T-helper 1 cell treated with Interleukin-12 subunit alpha and Interleukin-12 subunit beta and Interleukin-4 antibody, amounts not matched to agents 30 ng/mL and 1 ng/mL, for 36 hours (primary cell): ENCODE measurements at regions not wholly inside any gene's neighbourhood (a gene's known extent, or its start where the extent isn't known, plus 50 kb on each side); places are given as distances from the start of the nearest gene placed in this dataset.

Source experiments
- intact Hi-C: fragments of 100-400 bp; cut with micrococcal nuclease; formaldehyde crosslinking; loops from one replicate; pipeline ENCODE4 v1.15.1; 2024

DNA sequence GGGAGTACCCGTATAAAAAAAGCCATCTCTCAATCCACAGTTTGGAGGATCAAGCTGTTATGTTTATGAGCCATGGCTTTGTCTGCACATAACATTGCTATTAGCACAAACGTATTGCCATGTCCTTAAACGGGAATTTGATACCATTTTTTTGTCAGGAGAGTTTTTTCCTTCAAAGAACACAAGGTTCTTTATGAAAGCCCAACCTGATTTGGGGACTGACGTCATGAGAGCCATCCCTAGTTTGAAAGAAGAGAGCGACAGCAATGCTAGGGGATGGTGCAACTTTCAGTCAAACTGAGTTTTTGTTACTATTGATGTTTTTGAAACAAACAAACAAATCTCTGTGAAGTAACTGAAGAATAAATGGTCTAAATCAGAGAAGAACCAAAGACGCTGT, 376.6 kb downstream of the EIPR1 start:
- intact Hi-C loops, result loop anchor here (1.0 kb wide), 1 partner anchor 302 kb away; no protein-coding TSS in a partner anchor

DNA sequence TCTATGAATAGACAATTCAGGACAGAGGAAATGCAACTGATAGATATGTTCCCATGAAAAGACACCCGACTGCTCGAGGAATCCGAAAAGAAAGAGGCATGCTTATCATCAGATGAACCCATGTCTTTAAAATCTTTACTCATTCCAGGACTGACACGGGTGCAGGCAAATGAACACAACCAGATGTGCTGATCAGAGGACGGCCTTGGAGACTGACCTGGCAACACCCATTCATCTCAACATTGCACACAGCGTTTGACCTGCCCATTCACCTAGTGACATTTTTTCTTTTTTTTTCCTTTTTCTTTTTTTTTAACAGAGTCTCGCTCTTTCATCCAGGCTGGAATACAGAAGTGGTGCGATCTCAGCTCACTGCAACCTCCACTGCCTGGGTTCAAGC, 377.5 kb downstream of the EIPR1 start:
- intact Hi-C loops, result no loop called here

DNA sequence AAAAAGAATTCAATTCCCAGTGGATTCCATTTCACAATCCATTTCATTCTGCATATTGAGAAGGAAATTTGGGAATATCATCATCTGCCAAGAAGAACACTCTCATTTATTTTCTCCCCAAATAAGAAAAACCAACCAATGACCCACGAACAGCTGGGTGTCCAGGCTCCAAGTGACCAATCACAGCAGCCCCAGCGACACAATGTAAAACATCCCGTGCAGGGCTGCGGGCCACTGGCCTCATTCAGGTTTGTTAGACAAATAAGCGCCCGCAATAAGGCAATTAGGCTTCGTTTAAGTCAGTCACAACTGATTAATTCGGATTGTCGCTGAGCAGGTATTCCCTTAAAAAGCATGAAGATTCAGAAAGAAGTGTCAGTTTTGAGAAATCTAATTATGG, 378.6 kb downstream of the EIPR1 start:
- intact Hi-C loops, result no loop called here

DNA sequence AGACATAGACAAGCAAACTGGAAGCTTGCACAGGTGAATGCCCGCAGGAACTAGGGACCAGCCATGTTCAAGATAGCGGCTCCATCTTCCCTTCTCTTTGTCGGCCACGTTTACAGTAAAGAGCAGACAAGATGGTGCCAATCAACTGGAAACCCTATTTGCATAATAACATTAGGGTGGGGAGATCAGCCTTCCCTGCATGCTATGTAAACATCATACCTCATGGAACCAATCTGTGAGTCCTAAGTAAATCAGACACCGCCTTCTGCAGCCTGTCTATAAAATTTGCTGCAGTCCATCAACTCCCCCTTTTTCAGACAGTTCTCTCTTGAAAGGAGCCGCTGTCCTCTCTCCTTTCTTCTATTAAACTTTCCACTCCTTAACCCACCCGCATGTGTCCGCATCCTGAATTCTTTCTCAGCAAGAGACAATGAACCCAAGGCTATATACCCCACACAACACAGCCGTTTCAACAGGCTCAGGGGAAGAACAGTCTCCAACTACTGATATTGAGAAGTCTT, 384.4 kb downstream of the EIPR1 start:
- intact Hi-C loops, result no loop called here

DNA sequence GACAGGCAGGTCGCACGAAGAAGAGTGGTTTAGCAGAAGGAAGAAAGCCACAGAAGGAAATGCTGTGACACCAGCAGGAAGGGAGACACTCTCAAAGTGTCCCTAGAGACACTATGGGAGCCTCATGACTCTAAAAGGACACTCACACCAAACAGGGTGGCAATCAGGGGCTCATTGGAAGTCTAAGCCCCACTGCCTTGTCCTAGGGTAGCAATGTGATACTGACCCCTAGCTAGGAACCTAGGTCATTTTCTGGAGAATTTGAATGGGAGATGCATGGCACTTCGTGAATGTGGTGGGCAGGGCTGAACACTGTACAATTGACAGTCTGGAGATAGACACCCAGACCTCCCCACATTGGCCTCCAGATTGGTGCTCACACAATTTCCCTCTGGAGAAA, 385.0 kb downstream of the EIPR1 start:
- intact Hi-C loops, result no loop called here

DNA sequence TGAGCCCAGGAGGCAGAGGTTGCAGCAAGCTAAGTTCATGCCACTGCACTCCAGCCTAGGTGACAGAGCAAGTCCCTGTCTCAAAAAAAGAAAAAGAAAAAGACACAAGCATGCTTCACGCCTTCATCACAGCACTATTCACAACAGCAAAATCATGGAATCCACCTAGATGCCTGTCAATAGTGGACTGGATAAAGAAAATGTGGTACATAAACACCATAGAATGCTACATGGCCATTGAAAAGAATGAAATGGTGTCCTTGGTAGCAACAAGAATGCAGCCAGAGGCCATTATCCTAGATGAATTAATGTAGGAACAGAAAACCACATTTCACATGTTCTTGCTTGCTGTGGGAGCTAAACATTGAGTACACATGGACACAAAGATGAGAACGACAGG, 392.6 kb downstream of the EIPR1 start:
- intact Hi-C loops, result no loop called here

DNA sequence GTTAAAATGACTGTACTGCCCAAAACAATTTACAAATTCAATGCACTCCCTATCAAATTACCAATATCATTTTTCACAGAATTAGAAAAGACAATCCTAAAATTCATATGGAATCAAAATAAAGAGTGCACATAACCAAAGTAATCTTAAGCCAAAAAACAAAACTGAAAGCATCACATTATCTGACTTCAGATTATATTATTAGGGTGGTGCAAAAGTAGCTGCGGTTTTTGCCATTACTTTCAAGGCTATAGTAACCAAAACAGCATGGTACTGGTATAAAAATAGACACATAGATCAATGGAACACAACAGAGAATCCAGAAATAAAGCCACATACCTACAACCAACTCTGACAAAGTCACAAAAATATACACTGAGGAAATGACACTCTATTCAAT, 396.6 kb downstream of the EIPR1 start:
- intact Hi-C loops, result no loop called here

DNA sequence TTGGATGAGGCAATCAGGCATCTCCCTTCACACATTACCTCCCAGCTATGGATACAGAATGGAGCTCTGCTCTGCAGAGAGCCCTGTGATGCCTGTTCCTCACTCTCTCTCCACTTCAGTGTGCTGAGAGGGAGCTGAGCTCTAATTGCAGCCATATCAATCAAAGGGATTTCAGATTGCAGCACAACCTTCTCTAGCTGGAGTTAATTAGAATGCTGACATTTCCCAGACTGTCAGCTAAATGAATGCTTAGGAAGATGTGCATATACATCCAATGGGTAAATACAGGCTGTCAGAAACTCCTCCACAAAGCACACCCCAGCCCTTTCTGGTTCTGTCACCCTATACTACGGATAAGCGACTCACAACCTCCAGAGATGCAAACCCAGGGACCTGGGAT, 402.6 kb downstream of the EIPR1 start:
- intact Hi-C loops, result no loop called here

DNA sequence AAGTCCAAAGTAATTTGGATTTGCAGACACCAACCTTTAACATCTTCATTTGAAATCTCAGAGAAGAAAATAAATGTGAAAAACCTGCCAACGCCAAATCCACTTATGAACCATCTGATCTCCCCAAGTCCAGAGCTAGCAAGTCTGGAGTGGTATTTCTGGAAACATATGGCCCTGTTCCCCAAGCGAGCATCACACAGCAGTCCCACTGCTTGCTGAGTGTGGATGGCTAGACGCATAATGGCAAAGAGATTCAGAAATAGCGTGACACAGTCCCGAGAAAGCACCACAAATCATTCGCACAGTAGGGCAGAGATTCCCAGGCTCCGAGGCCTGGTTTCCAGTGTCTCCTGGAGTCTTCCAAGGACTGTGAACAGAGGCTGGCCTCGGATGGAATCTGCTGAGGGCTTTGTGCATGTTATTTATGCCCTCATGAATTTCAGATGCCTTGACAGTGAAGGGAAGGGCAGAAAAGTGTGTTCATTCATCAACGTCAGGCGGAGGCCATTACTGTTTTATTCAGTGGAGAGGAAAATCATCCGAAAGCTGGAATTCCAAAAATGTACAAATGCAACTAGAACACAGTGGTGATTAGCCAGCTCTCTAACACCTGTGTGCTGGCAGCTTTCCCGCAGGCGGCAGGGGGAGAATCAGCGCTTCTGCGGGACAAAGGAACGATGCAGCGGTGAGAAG, 417.0 kb downstream of the EIPR1 start:
- intact Hi-C loops, result no loop called here

DNA sequence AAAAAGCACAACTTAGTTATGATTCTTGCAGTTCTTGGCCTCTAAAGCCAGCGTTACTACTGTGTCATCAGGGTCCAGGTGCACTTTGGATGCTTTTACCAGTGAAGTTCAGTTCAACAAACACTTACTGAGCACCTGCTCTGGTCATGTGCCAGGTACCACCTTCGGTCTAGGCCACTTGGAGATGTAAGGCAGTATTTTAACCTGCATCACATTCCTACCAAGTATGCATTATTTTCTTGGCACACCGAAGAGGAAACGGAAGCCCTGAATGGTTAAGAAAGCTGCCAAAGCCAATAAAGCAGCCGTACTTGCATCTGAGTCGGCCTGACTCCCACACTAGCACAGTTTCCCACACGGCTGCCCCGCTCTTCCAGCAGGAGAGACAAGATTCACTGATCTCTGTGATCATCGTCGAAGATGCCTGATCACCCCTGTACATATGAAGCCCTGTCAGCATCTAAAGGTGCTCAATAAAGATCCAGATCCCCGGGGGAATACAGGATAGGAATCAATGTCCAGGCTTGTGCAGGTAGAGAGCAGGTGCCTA, 427.1 kb downstream of the EIPR1 start:
- intact Hi-C loops, result no loop called here

DNA sequence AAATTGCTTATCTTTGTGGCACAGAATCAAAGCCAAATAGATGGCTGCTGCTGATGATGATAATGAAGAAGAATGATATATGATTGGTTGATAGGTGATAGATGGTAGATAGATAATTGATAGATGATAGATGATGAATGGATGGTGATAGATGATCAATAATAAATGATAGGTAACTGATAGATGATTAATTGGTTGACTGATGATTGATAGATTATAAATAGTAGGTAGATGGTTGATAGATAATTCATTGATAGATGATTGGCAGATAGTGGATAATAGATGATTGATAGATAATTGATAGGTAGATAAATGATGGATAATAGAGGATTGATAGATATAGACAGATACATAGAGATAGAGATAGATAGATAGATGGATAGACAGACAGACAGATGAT, 430.2 kb downstream of the EIPR1 start:
- intact Hi-C loops, result no loop called here

DNA sequence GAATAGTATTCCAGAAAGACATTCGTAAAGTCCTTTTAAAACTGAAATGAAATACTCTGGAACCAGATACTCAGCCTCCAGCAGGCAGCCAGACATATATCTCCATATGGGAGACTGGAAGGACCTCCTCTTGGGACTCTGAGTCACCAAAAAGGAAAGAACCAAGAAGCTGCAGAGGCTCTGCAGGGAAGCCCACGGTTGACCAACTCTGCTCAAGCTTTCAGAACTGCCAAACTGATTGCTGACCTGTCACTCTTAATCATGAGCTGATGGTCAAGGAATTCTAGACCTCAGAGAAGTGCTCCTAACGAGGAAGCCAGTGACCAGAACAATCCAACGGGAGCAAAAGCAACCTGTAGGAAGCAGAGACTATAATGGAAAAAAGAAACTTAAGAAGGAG, 434.7 kb downstream of the EIPR1 start:
- intact Hi-C loops, result no loop called here

DNA sequence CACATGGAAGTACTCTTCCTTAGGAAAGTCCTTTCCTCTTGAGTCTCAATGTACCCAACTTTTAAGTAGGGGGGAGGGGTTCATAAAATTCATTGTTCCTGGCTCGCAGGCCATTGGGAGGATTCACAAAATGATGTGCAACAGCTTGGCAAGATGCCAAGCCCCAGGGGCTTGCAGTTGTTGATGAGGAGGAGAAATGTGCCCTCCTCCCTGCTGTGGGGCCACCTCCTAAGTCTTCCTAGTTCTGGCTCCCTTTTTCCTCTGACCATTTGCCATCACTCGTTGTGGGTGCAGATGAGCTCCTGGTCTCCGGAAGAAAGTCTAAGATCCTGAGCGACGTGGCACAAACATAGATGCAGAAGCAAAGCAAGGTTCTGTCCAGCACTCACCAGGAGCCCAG, 435.4 kb downstream of the EIPR1 start:
- intact Hi-C loops, result no loop called here

DNA sequence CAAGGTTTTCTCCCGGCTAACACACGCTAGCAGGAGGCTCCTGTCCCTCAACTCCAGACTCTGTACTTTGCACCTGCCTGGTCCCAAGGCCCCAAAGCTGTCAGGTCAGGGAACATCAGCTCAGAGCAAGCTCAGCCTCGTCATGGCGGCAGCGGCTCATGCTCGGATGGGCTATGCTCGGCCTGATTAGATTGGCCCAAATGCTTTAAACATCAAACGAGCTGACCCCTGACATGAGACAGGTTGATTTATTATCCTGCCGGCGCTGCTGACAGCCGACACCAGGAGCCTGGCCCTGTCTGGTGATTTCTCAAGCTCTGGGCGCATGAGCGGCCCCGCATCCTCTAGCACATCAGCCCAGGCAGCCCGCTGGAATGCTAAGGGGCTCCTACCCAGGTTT, 436.4 kb downstream of the EIPR1 start:
- intact Hi-C loops, result no loop called here

DNA sequence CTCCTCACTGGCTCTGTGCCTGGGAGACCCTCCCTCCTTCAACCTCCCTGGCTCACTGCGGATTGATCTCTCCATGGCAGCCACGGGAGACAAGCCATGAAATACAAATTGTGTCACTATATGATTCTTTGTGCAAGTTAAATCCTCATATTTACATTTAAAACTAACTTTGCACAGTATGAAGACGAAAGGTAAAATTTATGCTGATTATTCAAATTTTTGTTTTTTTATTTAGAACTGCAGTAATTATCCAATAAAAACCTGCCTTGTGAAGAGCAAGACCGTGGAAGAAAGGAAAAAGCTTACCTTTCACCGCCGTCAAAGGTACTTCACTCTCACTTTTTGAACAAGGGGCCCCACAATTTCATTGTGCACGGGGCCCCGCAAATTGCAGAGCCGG, 436.9 kb downstream of the EIPR1 start:
- intact Hi-C loops, result no loop called here

DNA sequence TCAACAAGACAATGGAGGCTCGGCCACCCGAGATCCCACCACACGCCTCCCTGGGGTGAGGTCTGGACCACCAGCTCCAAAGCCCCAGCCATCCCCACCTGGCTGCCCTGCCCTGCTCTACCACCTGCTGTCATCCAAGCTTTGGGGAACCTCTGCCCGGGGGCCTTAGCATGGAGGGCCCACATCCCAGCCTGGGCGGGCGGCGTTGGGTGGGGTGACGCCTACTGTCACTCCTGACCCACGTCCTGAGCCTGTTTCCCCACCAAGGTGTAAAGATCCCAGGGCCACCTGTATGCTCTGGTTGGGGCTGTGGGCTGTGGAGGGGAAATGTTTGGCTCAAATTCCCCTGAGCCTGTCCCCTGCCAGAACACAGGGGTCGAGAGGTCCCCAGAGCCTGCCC, 437.6 kb downstream of the EIPR1 start:
- intact Hi-C loops, result no loop called here

DNA sequence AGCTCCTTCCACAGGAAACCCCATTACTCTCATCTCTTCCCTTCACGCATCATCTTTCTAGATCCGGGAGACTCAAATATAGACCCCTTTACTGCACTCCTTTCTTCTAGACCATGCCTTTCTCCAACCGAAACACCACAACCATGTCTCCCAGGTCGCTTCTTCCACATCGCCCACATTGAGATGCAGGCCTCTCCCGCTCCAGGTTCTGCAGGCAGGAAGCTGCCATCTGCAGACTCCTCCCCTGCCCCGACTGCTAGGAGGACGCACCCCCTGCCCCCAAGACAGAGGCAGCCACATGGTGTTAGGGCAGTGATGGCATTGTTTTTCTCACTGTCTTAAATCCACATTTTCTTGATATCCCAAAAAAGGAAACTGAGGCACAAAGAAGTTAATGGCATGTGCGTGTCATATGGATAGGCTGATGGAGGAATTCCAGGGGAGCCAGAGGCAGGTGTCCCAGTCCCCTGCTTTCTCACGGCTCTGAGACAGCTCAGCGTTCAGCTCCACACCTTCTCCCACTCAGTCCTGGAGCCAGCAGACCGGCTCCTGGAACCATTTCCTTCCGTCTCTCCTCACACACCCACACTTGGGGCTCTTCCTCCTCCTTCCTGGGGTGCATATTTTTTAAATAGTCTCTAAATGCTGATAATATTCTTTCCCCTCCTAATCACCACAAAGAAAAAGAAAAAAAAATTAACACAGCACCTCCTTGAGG, 438.4 kb downstream of the EIPR1 start:
- intact Hi-C loops, result no loop called here

DNA sequence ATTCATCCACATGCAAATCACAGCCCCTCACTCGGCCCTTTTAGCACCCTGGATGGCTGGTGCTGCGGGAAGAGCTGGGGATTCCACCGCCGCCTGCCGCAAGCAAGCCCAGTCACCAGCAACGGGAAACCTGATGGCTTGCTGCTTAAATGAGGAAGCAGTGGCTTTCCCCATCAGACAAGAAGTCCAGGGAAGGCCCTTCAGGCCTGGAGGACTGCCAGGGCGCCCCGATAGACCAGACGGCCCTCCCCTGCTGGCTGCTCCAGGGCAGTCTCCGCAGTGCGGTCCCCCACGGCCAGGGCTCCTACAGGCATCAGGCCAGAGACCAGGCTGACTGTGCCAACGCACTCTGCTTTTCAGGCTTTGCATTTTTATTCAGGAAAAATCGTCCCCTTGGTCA, 439.1 kb downstream of the EIPR1 start:
- intact Hi-C loops, result no loop called here

DNA sequence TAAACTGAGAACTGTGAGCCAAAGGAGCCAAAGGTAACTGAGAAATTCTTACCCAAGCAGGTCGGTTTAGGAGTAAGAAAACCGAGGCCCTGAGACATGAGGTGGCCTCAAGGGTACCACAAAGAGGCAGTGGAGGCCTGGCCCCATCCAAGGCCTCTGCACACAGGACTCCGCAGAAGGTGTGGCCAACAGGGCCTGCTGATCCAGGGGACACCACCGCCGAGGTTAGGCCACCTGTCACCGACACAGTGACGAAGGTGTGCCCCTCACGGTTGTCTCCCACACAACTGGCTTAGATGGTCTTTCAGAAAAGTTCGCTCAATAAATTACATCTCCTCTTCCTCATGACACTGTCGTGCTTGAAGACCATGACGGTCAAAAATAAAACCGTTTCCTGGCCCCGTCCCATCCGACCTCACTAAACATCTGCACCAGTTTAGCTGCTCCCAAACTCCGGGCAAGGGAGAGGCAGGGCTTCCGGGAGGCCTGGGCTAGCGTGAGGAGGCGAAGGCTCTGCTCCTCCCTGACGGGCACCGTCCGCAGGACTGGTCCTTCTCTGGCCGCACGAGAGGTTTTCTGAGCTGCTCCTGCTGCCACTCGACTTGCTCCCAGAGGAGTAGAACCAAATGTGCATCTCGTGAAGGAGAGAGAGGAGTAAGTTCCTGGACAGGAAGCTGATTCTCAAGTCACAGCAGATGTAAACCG, 442.0 kb downstream of the EIPR1 start:
- intact Hi-C loops, result no loop called here

DNA sequence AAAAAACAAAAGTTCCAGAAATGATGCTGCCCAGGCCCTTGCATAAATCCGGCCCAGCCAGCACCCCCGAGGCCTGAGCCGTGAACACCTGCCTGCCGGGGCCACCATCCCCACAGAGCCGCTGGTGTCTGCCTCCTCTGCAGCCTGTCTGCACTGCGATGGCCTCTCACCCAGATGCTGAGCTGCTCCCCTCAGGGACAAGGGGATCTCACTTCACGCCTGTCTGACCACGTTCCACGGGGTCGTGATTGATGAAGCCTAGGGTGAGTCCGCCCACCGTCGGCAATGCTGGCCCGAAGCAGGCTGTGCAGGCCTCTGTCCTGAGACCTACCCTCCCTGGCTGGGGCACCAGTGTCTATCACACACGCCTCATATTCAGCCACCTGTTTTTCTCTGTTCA, 444.2 kb downstream of the EIPR1 start:
- intact Hi-C loops, result no loop called here

DNA sequence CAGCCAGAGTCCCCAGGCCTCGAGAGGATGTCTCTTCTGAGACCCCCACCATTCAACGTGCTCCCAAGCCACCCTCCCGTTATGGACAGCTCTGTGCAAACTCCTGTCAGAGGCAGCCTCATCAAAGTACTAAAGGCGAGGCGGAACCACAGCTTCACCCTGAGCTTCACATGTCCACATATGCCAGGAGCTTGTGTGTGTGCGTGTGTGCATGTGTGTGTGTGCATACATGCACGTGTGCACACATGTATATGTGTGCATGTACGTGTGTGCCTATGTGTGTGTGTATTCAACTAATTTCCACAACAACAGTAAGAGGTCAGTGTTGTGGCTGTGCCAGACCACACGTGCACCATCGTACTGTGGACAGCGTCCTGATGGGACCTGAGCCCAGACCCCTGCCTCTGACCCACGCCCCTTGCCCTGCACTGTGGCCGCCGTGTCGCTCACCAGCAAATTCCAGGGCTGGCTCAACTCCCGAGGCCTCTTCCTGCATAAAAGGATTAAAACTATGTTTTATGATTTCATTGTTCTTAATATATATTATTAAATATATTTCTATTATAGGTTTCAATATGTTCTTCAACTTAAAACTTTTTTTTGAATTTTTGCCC, 444.8 kb downstream of the EIPR1 start:
- intact Hi-C loops, result no loop called here

DNA sequence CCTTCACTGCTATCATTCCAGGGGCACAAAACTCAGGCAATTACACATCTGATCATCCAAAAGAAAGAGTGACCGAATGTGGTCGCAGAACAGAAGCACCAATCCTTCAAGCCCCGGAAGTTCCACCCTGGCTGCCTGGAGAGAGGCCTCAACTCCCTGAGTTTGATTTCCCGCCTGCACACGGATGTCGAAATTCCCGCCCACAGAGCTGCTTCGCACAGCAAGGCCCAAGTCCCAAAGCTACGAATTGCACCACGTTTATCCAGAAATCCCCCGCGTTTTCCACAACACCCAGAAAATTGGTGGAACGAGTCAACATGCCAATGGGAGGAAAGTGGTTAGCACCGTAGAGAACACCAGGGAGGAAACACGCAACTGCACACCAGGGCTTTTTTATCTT, 445.4 kb downstream of the EIPR1 start:
- intact Hi-C loops, result no loop called here
